Naive thymus-derived CD8-positive, alpha-beta T cell (primary cell): ENCODE measurements at regions not wholly inside any gene's neighbourhood (a gene's known extent, or its start where the extent isn't known, plus 50 kb on each side); places are given as distances from the start of the nearest gene placed in this dataset.

ENCODE experiments used
- ATAC-seq, 2 donors: fragments of 150-1000 bp; cut with Tn5 transposase in 1 of 2; sonication (Bioruptor Pico), chemical (Tn5 transposase) in 1 of 2; 1 replicate in 1 of 2; 2 replicates in 1 of 2; pipeline ENCODE4 v1.10.0; 2021; ENCODE audit warnings: mild to moderate bottlenecking in 2 of 2, moderate library complexity in 2 of 2
- POLR2A ChIA-PET: fragments of 350-600 bp; sonication (Branson Sonifier 250); formaldehyde crosslinking; loops from one replicate; lab custom pipeline; 2021; ENCODE audit warnings: antibody characterized with exemption; lab: Charles Lee
- DNase-seq, 10 donors: peaks; one replicate each; pipeline versions ENCODE4 v3.0.0 to v3.0.0-alpha.2; 2020 to 2022
- H3K27ac Mint-ChIP-seq, 10 donors: one replicate each; pipeline ENCODE4 v1.8.0; 2020 to 2022; ENCODE audit warnings: mild to moderate bottlenecking in 10 of 10, mixed read lengths in 10 of 10, moderate library complexity in 4 of 10, inconsistent platforms in 1 of 10
- H3K27me3 Mint-ChIP-seq, 5 donors: one replicate each; pipeline ENCODE4 v1.8.0; 2021 to 2022; ENCODE audit warnings: mixed read lengths in 5 of 5
- H3K36me3 Mint-ChIP-seq, 3 donors: one replicate each; pipeline ENCODE4 v1.8.0; 2020 to 2022; ENCODE audit warnings: mixed read lengths in 3 of 3, mild to moderate bottlenecking in 2 of 3, inconsistent platforms in 1 of 3
- H3K4me1 Mint-ChIP-seq, 4 donors: one replicate each; pipeline ENCODE4 v1.8.0; 2021 to 2022; ENCODE audit warnings: mixed read lengths in 4 of 4
- H3K4me3 Mint-ChIP-seq, 10 donors: one replicate each; pipeline ENCODE4 v1.8.0; 2020 to 2022; ENCODE audit warnings: mild to moderate bottlenecking in 10 of 10, mixed read lengths in 10 of 10, moderate library complexity in 6 of 10, inconsistent platforms in 1 of 10
- H3K9me3 Mint-ChIP-seq, 9 donors: one replicate each; pipeline ENCODE4 v1.8.0; 2020 to 2022; ENCODE audit warnings: mixed read lengths in 9 of 9, mild to moderate bottlenecking in 3 of 9, inconsistent platforms in 1 of 9, moderate library complexity in 1 of 9

- DNase-seq (no peak), ATAC-seq (no peak)
- Mint-ChIP-seq H3K36me3 (no peaks in the 10 kb centered on the region), H3K4me3 (no peak overlapping the region), H3K27ac (no peak overlapping the region), H3K9me3 (no peaks in the 10 kb centered on the region), H3K4me1 (no peaks in the 10 kb centered on the region), H3K27me3 (peaks cover 0 to under 1% (median 0%) of the 10 kb centered on the region in 5 donors)
- POLR2A ChIA-PET: no interaction called here
Measured at GRCh38 chrX:130974323-130974722, 71.3 kb upstream of the ENOX2 start.

DNA sequence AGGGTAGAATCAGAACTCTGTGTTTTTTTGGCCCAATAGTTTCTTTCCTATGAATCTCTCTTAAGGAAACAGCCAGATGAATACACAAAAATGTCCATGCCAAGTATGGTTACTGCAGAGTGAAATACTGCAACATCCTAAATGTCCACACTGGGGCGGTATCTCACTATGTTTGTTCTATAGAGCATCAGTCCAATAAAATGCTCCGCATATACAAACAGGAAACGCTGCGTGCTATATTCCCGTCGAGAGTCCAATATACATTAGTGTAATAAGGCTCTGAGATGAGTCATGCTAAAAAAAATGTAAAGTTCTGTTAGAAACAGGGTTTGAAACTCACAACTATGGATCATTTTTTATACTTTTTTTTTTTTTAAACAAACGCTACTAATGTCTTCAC is 72.9 kb upstream of the ENOX2 start:
- H3K36me3 Mint-ChIP-seq: no peaks in the 10 kb centered on the region
- ATAC-seq (peak; percentile 45 to 46), DNase-seq (peak in 4 of 10 donors; percentile 2 to 17 (median 7))
- H3K4me3 Mint-ChIP-seq: no peak overlapping the region
- no peaks in the 10 kb centered on the region for H3K9me3 Mint-ChIP-seq
- no peaks in the 10 kb centered on the region for H3K4me1 Mint-ChIP-seq
- H3K27ac Mint-ChIP-seq: no peak overlapping the region
- POLR2A ChIA-PET: no interaction called here
- H3K27me3 Mint-ChIP-seq: no peaks in the 10 kb centered on the region

- ATAC-seq (no peak), DNase-seq (no peak)
- Mint-ChIP-seq H3K4me3 (no peak overlapping the region), H3K36me3 (no peaks in the 10 kb centered on the region), H3K9me3 (no peaks in the 10 kb centered on the region), H3K27ac (no peak overlapping the region), H3K4me1 (no peaks in the 10 kb centered on the region), H3K27me3 (peaks cover 0 to 9% (median 0%) of the 10 kb centered on the region in 5 donors)
- POLR2A ChIA-PET: no interaction called here
Measured at GRCh38 chrX:130981836-130982235, 76.3 kb upstream of the ARHGAP36 start.

GRCh38 chrX:130984782-130985181 is 73.4 kb upstream of the ARHGAP36 start:
- ATAC-seq: no peak
- no peak overlapping the region for H3K27ac Mint-ChIP-seq
- H3K9me3 Mint-ChIP-seq: no peaks in the 10 kb centered on the region
- H3K4me3 Mint-ChIP-seq: no peak overlapping the region
- peaks cover 0 to 9% (median 0%) of the 10 kb centered on the region in 5 donors for H3K27me3 Mint-ChIP-seq
- H3K36me3 Mint-ChIP-seq: no peaks in the 10 kb centered on the region
- DNase-seq: no peak
- POLR2A ChIA-PET: no interaction called here
- no peaks in the 10 kb centered on the region for H3K4me1 Mint-ChIP-seq

- Mint-ChIP-seq H3K9me3 (no peaks in the 10 kb centered on the region), H3K4me1 (no peaks in the 10 kb centered on the region), H3K27ac (no peak overlapping the region), H3K36me3 (no peaks in the 10 kb centered on the region), H3K4me3 (no peak overlapping the region), H3K27me3 (peaks cover 0 to 9% (median 0%) of the 10 kb centered on the region in 5 donors)
- no peak for ATAC-seq
- POLR2A ChIA-PET: no interaction called here
- DNase-seq: no peak
Measured at GRCh38 chrX:130987241-130987640, 70.9 kb upstream of the ARHGAP36 start.

GRCh38 chrX:130990723-130991122 is 67.4 kb upstream of the ARHGAP36 start:
- Mint-ChIP-seq H3K36me3 (no peaks in the 10 kb centered on the region), H3K27me3 (peaks cover 0 to 5% (median 0%) of the 10 kb centered on the region in 5 donors), H3K9me3 (no peaks in the 10 kb centered on the region), H3K4me1 (no peaks in the 10 kb centered on the region), H3K4me3 (no peak overlapping the region), H3K27ac (no peak overlapping the region)
- ATAC-seq (no peak), DNase-seq (no peak)
- POLR2A ChIA-PET: no interaction called here

- Mint-ChIP-seq H3K9me3 (no peaks in the 10 kb centered on the region), H3K4me3 (no peak overlapping the region), H3K36me3 (no peaks in the 10 kb centered on the region), H3K27ac (no peak overlapping the region), H3K4me1 (no peaks in the 10 kb centered on the region), H3K27me3 (peaks cover 0 to 2% (median 0%) of the 10 kb centered on the region in 5 donors)
- POLR2A ChIA-PET: no interaction called here
- ATAC-seq (no peak), DNase-seq (peak in 2 of 10 donors; percentile 2 to 6)
Measured at GRCh38 chrX:130994671-130995070, 63.5 kb upstream of the ARHGAP36 start.

GRCh38 chrX:130995439-130995838 is 62.7 kb upstream of the ARHGAP36 start:
- H3K9me3 Mint-ChIP-seq: no peaks in the 10 kb centered on the region
- H3K4me1 Mint-ChIP-seq: no peaks in the 10 kb centered on the region
- no peak overlapping the region for H3K27ac Mint-ChIP-seq
- DNase-seq: no peak
- H3K36me3 Mint-ChIP-seq: no peaks in the 10 kb centered on the region
- ATAC-seq: no peak
- POLR2A ChIA-PET: no interaction called here
- peaks cover 0 to 2% (median 0%) of the 10 kb centered on the region in 5 donors for H3K27me3 Mint-ChIP-seq
- H3K4me3 Mint-ChIP-seq: no peak overlapping the region

DNA sequence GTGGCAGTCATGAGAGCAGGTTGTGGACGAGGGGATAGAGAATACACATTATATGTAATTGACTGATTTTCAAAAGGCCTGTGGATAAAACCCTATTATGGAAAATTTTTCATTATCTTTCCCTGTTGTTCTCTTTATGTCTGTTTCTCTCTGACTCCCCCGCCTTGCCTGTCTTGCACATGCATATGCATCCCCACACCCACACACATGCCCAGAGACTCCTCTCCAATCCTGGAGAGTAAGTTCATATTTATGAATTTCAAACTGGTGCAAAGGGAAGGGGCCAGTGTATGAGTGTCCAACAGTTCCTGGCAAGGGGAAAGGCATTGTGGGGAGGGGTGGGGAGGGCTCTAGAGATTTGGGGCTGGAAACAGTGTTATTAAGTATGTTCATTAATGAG is 60.8 kb upstream of the ARHGAP36 start:
- Mint-ChIP-seq H3K4me1 (no peaks in the 10 kb centered on the region), H3K9me3 (no peaks in the 10 kb centered on the region), H3K36me3 (no peaks in the 10 kb centered on the region), H3K27me3 (peaks cover 0 to 2% (median 0%) of the 10 kb centered on the region in 5 donors), H3K4me3 (no peak overlapping the region), H3K27ac (no peak overlapping the region)
- ATAC-seq (no peak), DNase-seq (no peak)
- POLR2A ChIA-PET: no interaction called here

- Mint-ChIP-seq H3K27ac (no peak overlapping the region), H3K9me3 (no peaks in the 10 kb centered on the region), H3K4me3 (no peak overlapping the region), H3K36me3 (no peaks in the 10 kb centered on the region), H3K27me3 (peaks cover 0 to 2% (median 0%) of the 10 kb centered on the region in 5 donors), H3K4me1 (no peaks in the 10 kb centered on the region)
- POLR2A ChIA-PET: no interaction called here
- DNase-seq: no peak
- no peak for ATAC-seq
Measured at GRCh38 chrX:130999360-130999759, 58.8 kb upstream of the ARHGAP36 start.
